ENCODE measurements at regions not wholly inside any gene's neighbourhood (a gene's known extent, or its start where the extent isn't known, plus 50 kb on each side); places are given as distances from the start of the nearest gene placed in this dataset.
A peak's percentile ranks its signal among the peaks of the same experiment; 100 is the strongest.
"Not testable (repeated sequence)": the region's sequence is repeated elsewhere in the genome, so short reads cannot be mapped to it uniquely, and the experiment has no call there.

GRCh38 chr14:88983755-88984154 is 159.3 kb downstream of the TTC8 start:
- DNase-seq (ENCODE audit: low spot score), result no peak

GRCh38 chr14:88985654-88986053 is 161.2 kb downstream of the TTC8 start:
- no peak for DNase-seq (ENCODE audit: low spot score)

- no peak for DNase-seq (ENCODE audit: low spot score)
Observed at GRCh38 chr14:88986146-88986841, 161.8 kb downstream of the TTC8 start.

- DNase-seq (ENCODE audit: low spot score), result not testable (repeated sequence)
Observed at GRCh38 chr14:88986908-88987307, 162.5 kb downstream of the TTC8 start.

GRCh38 chr14:88987516-88987915 is 163.1 kb downstream of the TTC8 start:
- no peak for DNase-seq (ENCODE audit: low spot score)

- DNase-seq (ENCODE audit: low spot score), result no peak
Observed at GRCh38 chr14:88989911-88990310, 165.5 kb downstream of the TTC8 start.

GRCh38 chr14:88990856-88991255 is 166.4 kb downstream of the TTC8 start:
- DNase-seq (ENCODE audit: low spot score), result no peak

GRCh38 chr14:88992011-88992410 is 167.6 kb downstream of the TTC8 start:
- DNase-seq (ENCODE audit: low spot score), result no peak

- no peak for DNase-seq (ENCODE audit: low spot score)
Observed at GRCh38 chr14:88993946-88994345, 169.5 kb downstream of the TTC8 start.

GRCh38 chr14:88995437-88996198 is 171.2 kb downstream of the TTC8 start:
- no peak for DNase-seq (ENCODE audit: low spot score)

GRCh38 chr14:88998027-88998426 is 173.6 kb downstream of the TTC8 start:
- no peak for DNase-seq (ENCODE audit: low spot score)

- no peak for DNase-seq (ENCODE audit: low spot score)
Observed at GRCh38 chr14:88999137-88999536, 174.7 kb downstream of the TTC8 start.

GRCh38 chr14:89000007-89000942 is 175.8 kb downstream of the TTC8 start:
- DNase-seq (ENCODE audit: low spot score), result peak; percentile 18

- no peak for DNase-seq (ENCODE audit: low spot score)
Observed at GRCh38 chr14:89004166-89004565, 179.7 kb downstream of the TTC8 start.

- DNase-seq (ENCODE audit: low spot score), result no peak
Observed at GRCh38 chr14:89007906-89008305, 183.5 kb downstream of the TTC8 start.

GRCh38 chr14:89011355-89012281 is 187.2 kb downstream of the TTC8 start:
- no peak for DNase-seq (ENCODE audit: low spot score)

- DNase-seq (ENCODE audit: low spot score), result no peak
Observed at GRCh38 chr14:89012282-89013097, 188.0 kb downstream of the TTC8 start.

GRCh38 chr14:89013098-89013504 is 188.7 kb downstream of the TTC8 start:
- DNase-seq (ENCODE audit: low spot score), result peak; percentile 80

GRCh38 chr14:89013698-89014568 is 189.5 kb downstream of the TTC8 start:
- DNase-seq (ENCODE audit: low spot score), result no peak

GRCh38 chr14:89014569-89014850 is 190.1 kb downstream of the TTC8 start:
- no peak for DNase-seq (ENCODE audit: low spot score)

Data from HuH-7 (cell line).